Body of pancreas (tissue), 4 donors: ENCODE measurements at regions not wholly inside any gene's neighbourhood (a gene's known extent, or its start where the extent isn't known, plus 50 kb on each side); places are given as distances from the start of the nearest gene placed in this dataset.

Source experiments
- ATAC-seq: fragments of 150-250 bp; one replicate; pipeline ENCODE4 v1.9.1; 2016
- DNase-seq, 4 donors: peaks; one replicate each; pipeline ENCODE4 v3.0.0-alpha.2; 2019
- H3K27ac ChIP-seq, 4 donors: fragments of 200-600 bp; sonication (generic); 1 replicate in 3 of 4; 2 replicates in 1 of 4; pipeline versions ENCODE4 v1.5.1 to v1.6.1; 2016 to 2019; ENCODE audit warnings: mild to moderate bottlenecking in 1 of 4, mixed read lengths in 1 of 4, moderate library complexity in 1 of 4
- H3K27me3 ChIP-seq, 2 donors: fragments of 200-600 bp; sonication (generic); one replicate each; pipeline ENCODE4 v1.6.0; 2016; ENCODE audit warnings: mild to moderate bottlenecking in 1 of 2
- H3K36me3 ChIP-seq, 2 donors: fragments of 200-600 bp; sonication (generic); replicated peaks in 1 of 2; 2 replicates each; pipeline ENCODE4 v1.5.1; 2016; ENCODE audit warnings: low read depth in 2 of 2; ENCODE audit not compliant: insufficient read depth in 1 of 2
- H3K4me1 ChIP-seq: fragments of 200-600 bp; sonication (generic); one replicate; pipeline ENCODE4 v1.6.0; 2016
- H3K4me3 ChIP-seq, 2 donors: fragments of 200-600 bp; sonication (generic); 1 replicate in 1 of 2; 2 replicates in 1 of 2; pipeline ENCODE4 v1.5.1; 2016 to 2019
- H3K9me3 ChIP-seq, 3 donors: fragments of 200-600 bp; sonication (generic); 1 replicate in 2 of 3; 2 replicates in 1 of 3; pipeline ENCODE4 v1.5.1; 2016
- CTCF ChIP-seq, 7 experiments: fragments of 450-650 bp in 4 of 7; fragments of 200-600 bp in 3 of 7; sonication (generic) in 3 of 7; IDR thresholded peaks; one replicate each; pipeline ENCODE4 v1.5.1; 2016 to 2019; ENCODE audit warnings: antibody characterized with exemption in 7 of 7
- POLR2A ChIP-seq, 3 donors: fragments of 450-650 bp; IDR thresholded peaks; one replicate each; pipeline ENCODE4 v1.6.1; 2016; ENCODE audit warnings: antibody characterized with exemption in 3 of 3, mild to moderate bottlenecking in 2 of 3
- WGBS, 2 donors: methylation state at CpG; one replicate each; pipeline ENCODE4 v1.1.5; 2017; 5-methylcytosine and 5-hydroxymethylcytosine counted together
- intact Hi-C: fragments of 100-400 bp; cut with DNase I; formaldehyde crosslinking; loops from one replicate; pipeline ENCODE4 v1.15.1; 2023

- no peaks in the 10 kb centered on the region for H3K9me3 ChIP-seq
- TF ChIP-seq POLR2A (IDR thresholded peaks at IDR 0.05) (no peak), CTCF (IDR thresholded peaks at IDR 0.05) (no peak)
- H3K4me1 ChIP-seq, result no peaks in the 10 kb centered on the region
- no peak for DNase-seq
- no peak overlapping the region for H3K27ac ChIP-seq
- no peaks in the 10 kb centered on the region for H3K27me3 ChIP-seq
- no peak overlapping the region for H3K4me3 ChIP-seq
- no peaks in the 10 kb centered on the region for H3K36me3 ChIP-seq
- intact Hi-C loops, result no loop called here
- WGBS, 2 donors, result 73 to 80% methylated on average over 3 of the region's 3 CpGs
- no peak for ATAC-seq
Measured at GRCh38 chr3:75048650-75049049, 434.2 kb upstream of the CNTN3 start.

- intact Hi-C loops, result no loop called here
- Histone ChIP-seq H3K4me3 (no peak overlapping the region), H3K27ac (no peak overlapping the region), H3K36me3 (no peaks in the 10 kb centered on the region), H3K9me3 (no peaks in the 10 kb centered on the region), H3K4me1 (no peaks in the 10 kb centered on the region), H3K27me3 (no peaks in the 10 kb centered on the region)
- WGBS, 2 donors, result 57 to 62% methylated on average over 5 of the region's 5 CpGs
- DNase-seq (no peak), ATAC-seq (no peak)
- TF ChIP-seq CTCF (IDR thresholded peaks at IDR 0.05) (no peak), POLR2A (IDR thresholded peaks at IDR 0.05) (no peak)
Measured at GRCh38 chr3:75049533-75049932, 435.1 kb upstream of the CNTN3 start.

GRCh38 chr3:75059120-75059519 is 444.7 kb upstream of the CNTN3 start:
- intact Hi-C loops, result no loop called here
- DNase-seq (no peak), ATAC-seq (no peak)
- H3K27ac ChIP-seq, result no peak overlapping the region
- no peak overlapping the region for H3K4me3 ChIP-seq
- WGBS, 2 donors, result 60 to 61% methylated on average over 1 of the region's 1 CpG
- H3K36me3 ChIP-seq, result no peaks in the 10 kb centered on the region
- H3K27me3 ChIP-seq, result no peaks in the 10 kb centered on the region
- no peaks in the 10 kb centered on the region for H3K4me1 ChIP-seq
- H3K9me3 ChIP-seq, result no peaks in the 10 kb centered on the region
- TF ChIP-seq POLR2A (IDR thresholded peaks at IDR 0.05), result no peak
- TF ChIP-seq CTCF (IDR thresholded peaks at IDR 0.05), result no peak

- 82% methylated on average over 2 of the region's 2 CpGs for WGBS, 2 donors
- no peaks in the 10 kb centered on the region for H3K9me3 ChIP-seq
- intact Hi-C loops, result no loop called here
- TF ChIP-seq CTCF (IDR thresholded peaks at IDR 0.05) (no peak), POLR2A (IDR thresholded peaks at IDR 0.05) (no peak)
- DNase-seq (no peak), ATAC-seq (no peak)
- H3K36me3 ChIP-seq, result no peaks in the 10 kb centered on the region
- H3K27ac ChIP-seq, result no peak overlapping the region
- no peaks in the 10 kb centered on the region for H3K4me1 ChIP-seq
- no peak overlapping the region for H3K4me3 ChIP-seq
- no peaks in the 10 kb centered on the region for H3K27me3 ChIP-seq
Measured at GRCh38 chr3:75061806-75062205, 447.3 kb upstream of the CNTN3 start.

GRCh38 chr3:75075158-75075557 is 460.7 kb upstream of the CNTN3 start:
- no peaks in the 10 kb centered on the region for H3K27me3 ChIP-seq
- no peak for DNase-seq
- 100% methylated on average over 1 of the region's 1 CpG for WGBS, 2 donors
- no peak for TF ChIP-seq POLR2A (IDR thresholded peaks at IDR 0.05)
- TF ChIP-seq CTCF (IDR thresholded peaks at IDR 0.05), result no peak
- H3K4me3 ChIP-seq, result no peak overlapping the region
- no peaks in the 10 kb centered on the region for H3K4me1 ChIP-seq
- ATAC-seq, result no peak
- H3K27ac ChIP-seq, result no peak overlapping the region
- intact Hi-C loops, result no loop called here
- H3K36me3 ChIP-seq, result no peaks in the 10 kb centered on the region
- no peaks in the 10 kb centered on the region for H3K9me3 ChIP-seq
